Gastrocnemius medialis (tissue), 4 donors: ENCODE measurements at regions not wholly inside any gene's neighbourhood (a gene's known extent, or its start where the extent isn't known, plus 50 kb on each side); places are given as distances from the start of the nearest gene placed in this dataset.

Experiments used
- ATAC-seq, 2 donors: fragments of 150-250 bp; one replicate each; pipeline ENCODE4 v1.9.1; 2016
- DNase-seq, 2 donors: peaks; one replicate each; pipeline ENCODE4 v3.0.0-alpha.2; 2019
- H3K27ac ChIP-seq, 4 donors: fragments of 200-600 bp; sonication (generic); 1 replicate in 1 of 4; 2 replicates in 3 of 4; pipeline ENCODE4 v1.5.1; 2016 to 2018; ENCODE audit warnings: mild to moderate bottlenecking in 2 of 4, moderate library complexity in 1 of 4
- H3K27me3 ChIP-seq, 3 donors: fragments of 200-600 bp; sonication (generic) in 2 of 3; 1 replicate in 1 of 3; 2 replicates in 2 of 3; pipeline versions ENCODE4 v1.5.1 to v1.6.0; 2016 to 2019; ENCODE audit warnings: mild to moderate bottlenecking in 1 of 3, moderate library complexity in 1 of 3
- H3K36me3 ChIP-seq, 2 donors: fragments of 200-600 bp; sonication (generic) in 1 of 2; one replicate each; pipeline ENCODE4 v1.5.1; 2017 to 2018
- H3K4me1 ChIP-seq, 2 donors: fragments of 200-600 bp; sonication (generic) in 1 of 2; one replicate each; pipeline ENCODE4 v1.5.1; 2016 to 2017; ENCODE audit warnings: mild to moderate bottlenecking in 2 of 2
- H3K4me3 ChIP-seq, 4 donors: fragments of 200-600 bp; sonication (generic) in 3 of 4; 1 replicate in 1 of 4; 2 replicates in 3 of 4; pipeline ENCODE4 v1.5.1; 2016 to 2019; ENCODE audit warnings: mild to moderate bottlenecking in 2 of 4
- H3K9me3 ChIP-seq, 3 donors: fragments of 200-600 bp; sonication (generic) in 2 of 3; 1 replicate in 1 of 3; 2 replicates in 2 of 3; pipeline ENCODE4 v1.5.1; 2016 to 2019
- POLR2A ChIP-seq, 2 donors: fragments of 450-650 bp; IDR thresholded peaks; one replicate each; pipeline ENCODE4 v1.6.1; 2017; ENCODE audit warnings: antibody characterized with exemption in 2 of 2, mild to moderate bottlenecking in 2 of 2, moderate library complexity in 2 of 2
- in situ Hi-C, 4 donors: fragments of 200-750 bp; cut with MboI; loops; one replicate each; pipeline versions ENCODE4 v1.15.0 to v1.8.0; 2017; ENCODE audit warnings: low sequenced_read_pairs in 4 of 4
- intact Hi-C: fragments of 100-400 bp; cut with DNase I; formaldehyde crosslinking; loops from one replicate; pipeline ENCODE4 v1.15.1; 2023; ENCODE audit warnings: low total_unique reads
- TF ChIP-seq, protein P1 (sequence below), 5 experiments: fragments of 450-650 bp in 3 of 5; fragments of 200-600 bp in 2 of 5; sonication (generic) in 2 of 5; IDR thresholded peaks in 4 of 5; conservative IDR thresholded peaks in 1 of 5; 1 replicate in 4 of 5; 2 replicates in 1 of 5; pipeline ENCODE4 v1.5.1; 2016 to 2019; ENCODE audit warnings: antibody characterized with exemption in 5 of 5, mild to moderate bottlenecking in 3 of 5, moderate library complexity in 3 of 5

DNA sequence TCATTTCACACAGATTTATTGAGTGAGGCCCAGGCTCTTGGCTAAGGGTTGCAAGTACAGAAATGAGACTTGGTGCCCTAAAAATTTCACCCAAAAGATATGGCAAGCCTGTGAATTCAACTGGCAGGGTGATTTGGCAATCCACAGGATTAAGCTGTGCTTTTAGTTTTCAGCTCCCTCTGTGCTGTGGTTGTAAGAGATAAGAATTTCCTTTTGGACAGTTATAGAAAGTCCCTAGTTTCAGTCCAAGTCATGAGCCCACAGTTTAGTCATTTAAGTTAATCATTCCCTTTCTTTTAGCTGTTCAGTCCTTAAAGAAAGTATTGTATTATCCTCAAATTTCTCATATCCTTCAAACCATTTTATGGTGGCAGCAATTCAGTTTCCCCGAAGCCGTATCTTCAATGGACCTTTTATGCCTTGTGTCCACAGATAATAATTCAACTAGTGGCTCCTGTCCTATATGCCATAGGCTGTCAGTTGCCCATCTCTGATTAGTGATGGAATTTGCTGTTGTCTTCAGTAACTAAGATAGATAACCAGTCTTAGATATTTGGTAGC is 73.4 kb upstream of the NAMPT start:
- H3K27me3 ChIP-seq, result no peaks in the 10 kb centered on the region
- H3K9me3 ChIP-seq, result no peaks in the 10 kb centered on the region
- DNase-seq, result no peak
- no peaks in the 10 kb centered on the region for H3K4me1 ChIP-seq
- H3K4me3 ChIP-seq, result no peak overlapping the region
- in situ Hi-C loops, result no loop called here
- H3K27ac ChIP-seq, result no peak overlapping the region
- TF ChIP-seq, protein P1, sequence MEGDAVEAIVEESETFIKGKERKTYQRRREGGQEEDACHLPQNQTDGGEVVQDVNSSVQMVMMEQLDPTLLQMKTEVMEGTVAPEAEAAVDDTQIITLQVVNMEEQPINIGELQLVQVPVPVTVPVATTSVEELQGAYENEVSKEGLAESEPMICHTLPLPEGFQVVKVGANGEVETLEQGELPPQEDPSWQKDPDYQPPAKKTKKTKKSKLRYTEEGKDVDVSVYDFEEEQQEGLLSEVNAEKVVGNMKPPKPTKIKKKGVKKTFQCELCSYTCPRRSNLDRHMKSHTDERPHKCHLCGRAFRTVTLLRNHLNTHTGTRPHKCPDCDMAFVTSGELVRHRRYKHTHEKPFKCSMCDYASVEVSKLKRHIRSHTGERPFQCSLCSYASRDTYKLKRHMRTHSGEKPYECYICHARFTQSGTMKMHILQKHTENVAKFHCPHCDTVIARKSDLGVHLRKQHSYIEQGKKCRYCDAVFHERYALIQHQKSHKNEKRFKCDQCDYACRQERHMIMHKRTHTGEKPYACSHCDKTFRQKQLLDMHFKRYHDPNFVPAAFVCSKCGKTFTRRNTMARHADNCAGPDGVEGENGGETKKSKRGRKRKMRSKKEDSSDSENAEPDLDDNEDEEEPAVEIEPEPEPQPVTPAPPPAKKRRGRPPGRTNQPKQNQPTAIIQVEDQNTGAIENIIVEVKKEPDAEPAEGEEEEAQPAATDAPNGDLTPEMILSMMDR (IDR thresholded peaks at IDR 0.05 in 4 of 5, conservative IDR thresholded peaks at IDR 0.05 in 1 of 5), result no peak
- TF ChIP-seq POLR2A (IDR thresholded peaks at IDR 0.05), result no peak
- no peaks in the 10 kb centered on the region for H3K36me3 ChIP-seq
- intact Hi-C loops, result no loop called here
- no peak for ATAC-seq

DNA sequence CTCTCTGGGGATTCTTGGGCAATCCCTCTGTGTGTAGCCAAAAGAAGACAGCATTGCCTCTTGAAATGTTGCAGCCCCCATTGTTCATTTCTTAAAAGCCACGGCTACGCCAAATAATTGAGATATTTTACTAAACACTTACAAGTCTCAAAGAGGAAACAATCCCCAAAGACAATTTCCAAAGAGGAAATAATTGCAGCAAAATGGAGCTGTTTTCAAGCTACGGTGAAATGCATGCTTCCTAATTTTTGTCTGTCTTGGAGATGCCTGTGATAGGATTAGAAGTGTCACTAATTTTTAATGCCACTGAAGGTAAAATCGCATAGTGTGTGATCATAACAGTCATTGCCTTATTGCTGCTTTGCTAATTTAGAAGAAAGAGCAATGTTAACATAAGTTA is 72.9 kb upstream of the NAMPT start:
- in situ Hi-C loops, result no loop called here
- ATAC-seq (no peak), DNase-seq (no peak)
- Histone ChIP-seq H3K27me3 (no peaks in the 10 kb centered on the region), H3K4me1 (no peaks in the 10 kb centered on the region), H3K4me3 (no peak overlapping the region), H3K36me3 (no peaks in the 10 kb centered on the region), H3K9me3 (no peaks in the 10 kb centered on the region), H3K27ac (no peak overlapping the region)
- intact Hi-C loops, result no loop called here
- TF ChIP-seq, protein P1 (IDR thresholded peaks at IDR 0.05 in 4 of 5, conservative IDR thresholded peaks at IDR 0.05 in 1 of 5), result no peak
- no peak for TF ChIP-seq POLR2A (IDR thresholded peaks at IDR 0.05)

DNA sequence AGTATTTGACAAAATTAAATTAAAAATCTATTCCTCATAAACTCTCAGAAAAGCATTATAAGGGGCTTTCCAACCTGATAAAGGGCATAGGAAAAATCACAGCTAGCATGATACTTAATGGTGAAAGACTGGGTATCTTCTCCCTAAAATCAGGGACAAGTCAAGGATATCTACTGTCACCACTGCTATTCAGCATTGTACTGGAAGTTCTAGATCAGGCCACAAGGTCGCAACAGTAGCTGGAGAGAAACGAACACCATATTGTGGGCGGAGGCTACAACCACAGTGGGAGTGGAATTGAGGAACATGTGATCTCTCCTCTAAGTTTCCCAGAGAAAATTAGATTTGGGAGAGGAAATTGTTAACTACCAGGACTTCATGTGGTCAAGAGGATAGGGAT is 70.0 kb upstream of the NAMPT start:
- Histone ChIP-seq H3K36me3 (no peaks in the 10 kb centered on the region), H3K4me1 (no peaks in the 10 kb centered on the region), H3K27me3 (no peaks in the 10 kb centered on the region), H3K9me3 (no peaks in the 10 kb centered on the region), H3K4me3 (no peak overlapping the region), H3K27ac (no peak overlapping the region)
- TF ChIP-seq, protein P1 (IDR thresholded peaks at IDR 0.05 in 4 of 5, conservative IDR thresholded peaks at IDR 0.05 in 1 of 5), result no peak
- TF ChIP-seq POLR2A (IDR thresholded peaks at IDR 0.05), result no peak
- in situ Hi-C loops (no loop called here), intact Hi-C loops (no loop called here)
- DNase-seq, result no peak
- no peak for ATAC-seq

- no peaks in the 10 kb centered on the region for H3K27me3 ChIP-seq
- in situ Hi-C loops (no loop called here), intact Hi-C loops (no loop called here)
- no peak overlapping the region for H3K4me3 ChIP-seq
- TF ChIP-seq, protein P1 (IDR thresholded peaks at IDR 0.05 in 4 of 5, conservative IDR thresholded peaks at IDR 0.05 in 1 of 5), result no peak
- TF ChIP-seq POLR2A (IDR thresholded peaks at IDR 0.05), result no peak
- H3K27ac ChIP-seq, result no peak overlapping the region
- H3K9me3 ChIP-seq, result peaks cover 0 to 4% (median 0%) of the 10 kb centered on the region in 3 donors
- no peaks in the 10 kb centered on the region for H3K4me1 ChIP-seq
- H3K36me3 ChIP-seq, result no peaks in the 10 kb centered on the region
- no peak for DNase-seq
- no peak for ATAC-seq
Measured at GRCh38 chr7:106353944-106354343, 69.2 kb upstream of the NAMPT start.

GRCh38 chr7:106348231-106348630 is 63.4 kb upstream of the NAMPT start:
- in situ Hi-C loops (no loop called here), intact Hi-C loops (no loop called here)
- TF ChIP-seq POLR2A (IDR thresholded peaks at IDR 0.05), result no peak
- TF ChIP-seq, protein P1 (IDR thresholded peaks at IDR 0.05 in 4 of 5, conservative IDR thresholded peaks at IDR 0.05 in 1 of 5), result no peak
- ATAC-seq (no peak), DNase-seq (no peak)
- Histone ChIP-seq H3K27ac (no peak overlapping the region), H3K36me3 (no peaks in the 10 kb centered on the region), H3K4me3 (no peak overlapping the region), H3K9me3 (peaks cover 0 to 5% (median 0%) of the 10 kb centered on the region in 3 donors), H3K4me1 (no peaks in the 10 kb centered on the region), H3K27me3 (no peaks in the 10 kb centered on the region)
